ENCODE measurements at regions not wholly inside any gene's neighbourhood (a gene's known extent, or its start where the extent isn't known, plus 50 kb on each side); places are given as distances from the start of the nearest gene placed in this dataset.

GRCh38 chr6:145189836-145190235, 545.5 kb downstream of the EPM2A start:
- H3K27me3 ChIP-seq (replicated peaks in 1 of 4; ENCODE audit: control extremely low read depth in 1 of 4, control insufficient read depth in 3 of 4, insufficient read depth in 4 of 4, low read length in 3 of 4): no peaks in the 10 kb centered on the region
- ChIA-PET POLR2A (no interaction called here), CTCF (no interaction called here)
- no peak overlapping the region for H3K9ac ChIP-seq (ENCODE audit: low read length)
- H3K79me2 ChIP-seq (ENCODE audit: control insufficient read depth, insufficient read depth, low read length): no peaks in the 10 kb centered on the region
- ATAC-seq (ENCODE audit: low read depth) (no peak), DNase-seq (no peak)
- no peak overlapping the region for H3K27ac ChIP-seq (ENCODE audit: low read length in 2 of 2)
- no peak overlapping the region for H3K4me3 ChIP-seq (ENCODE audit: control extremely low read depth in 1 of 5, extremely low read depth in 1 of 5, insufficient read depth in 1 of 5, low read depth in 2 of 5, low read length in 4 of 5)
- TF ChIP-seq EZH2 (IDR thresholded peaks at IDR 0.05; ENCODE audit: borderline replicate concordance, insufficient read depth, low read depth, low read length, poor library complexity, severe bottlenecking): no peak
- no peak for TF ChIP-seq CTCF (IDR thresholded peaks at IDR 0.05)
- no peak overlapping the region for H3K4me3 Mint-ChIP-seq
- H3K4me1 ChIP-seq (ENCODE audit: control insufficient read depth in 2 of 2, insufficient read depth in 2 of 2, low read length in 2 of 2): no peaks in the 10 kb centered on the region
- no peaks in the 10 kb centered on the region for H3K4me1 Mint-ChIP-seq
- WGBS (ENCODE audit: insufficient coverage): no CpG with 5 or more reads among the region's 1 CpG
- intact Hi-C loops (cut with micrococcal nuclease): no loop called here
- H4K20me1 ChIP-seq (ENCODE audit: control insufficient read depth, insufficient read depth, low read length, poor library complexity, severe bottlenecking): no peaks in the 10 kb centered on the region
- no peaks in the 10 kb centered on the region for H3K9me3 Mint-ChIP-seq (ENCODE audit: insufficient read depth)
- no peaks in the 10 kb centered on the region for H3K9me3 ChIP-seq (ENCODE audit: control extremely low read depth in 1 of 3, control insufficient read depth in 2 of 3, insufficient read depth in 1 of 3, low read length in 2 of 3)
- H3K27ac Mint-ChIP-seq: no peak overlapping the region
- no peaks in the 10 kb centered on the region for H3K27me3 Mint-ChIP-seq
- H3K4me2 ChIP-seq (replicated peaks; ENCODE audit: low read depth, low read length, poor library complexity, severe bottlenecking): no peak overlapping the region
- H2AFZ ChIP-seq (ENCODE audit: insufficient read depth, low read depth, low read length, poor library complexity, severe bottlenecking): no peak overlapping the region
- H3K36me3 ChIP-seq (replicated peaks in 1 of 2; ENCODE audit: control extremely low read depth in 1 of 2, control insufficient read depth in 1 of 2, extremely low read depth in 1 of 2, insufficient read depth in 2 of 2, low read length in 1 of 2): no peaks in the 10 kb centered on the region

- no peak for DNase-seq
- Histone ChIP-seq H3K9me3 (ENCODE audit: control extremely low read depth in 1 of 3, control insufficient read depth in 2 of 3, insufficient read depth in 1 of 3, low read length in 2 of 3) (no peaks in the 10 kb centered on the region), H3K27ac (ENCODE audit: low read length in 2 of 2) (no peak overlapping the region), H3K4me3 (ENCODE audit: control extremely low read depth in 1 of 5, extremely low read depth in 1 of 5, insufficient read depth in 1 of 5, low read depth in 2 of 5, low read length in 4 of 5) (no peak overlapping the region), H3K27me3 (replicated peaks in 1 of 4; ENCODE audit: control extremely low read depth in 1 of 4, control insufficient read depth in 3 of 4, insufficient read depth in 4 of 4, low read length in 3 of 4) (no peaks in the 10 kb centered on the region), H3K4me2 (replicated peaks; ENCODE audit: low read depth, low read length, poor library complexity, severe bottlenecking) (no peak overlapping the region), H2AFZ (ENCODE audit: insufficient read depth, low read depth, low read length, poor library complexity, severe bottlenecking) (no peak overlapping the region), H3K9ac (ENCODE audit: low read length) (no peak overlapping the region), H3K79me2 (ENCODE audit: control insufficient read depth, insufficient read depth, low read length) (no peaks in the 10 kb centered on the region), H3K4me1 (ENCODE audit: control insufficient read depth in 2 of 2, insufficient read depth in 2 of 2, low read length in 2 of 2) (no peaks in the 10 kb centered on the region), H3K36me3 (replicated peaks in 1 of 2; ENCODE audit: control extremely low read depth in 1 of 2, control insufficient read depth in 1 of 2, extremely low read depth in 1 of 2, insufficient read depth in 2 of 2, low read length in 1 of 2) (no peaks in the 10 kb centered on the region), H4K20me1 (ENCODE audit: control insufficient read depth, insufficient read depth, low read length, poor library complexity, severe bottlenecking) (no peaks in the 10 kb centered on the region)
- no peak for TF ChIP-seq CTCF (IDR thresholded peaks at IDR 0.05)
- no peak for TF ChIP-seq EZH2 (IDR thresholded peaks at IDR 0.05; ENCODE audit: borderline replicate concordance, insufficient read depth, low read depth, low read length, poor library complexity, severe bottlenecking)
- no CpG with 5 or more reads among the region's 3 CpGs for WGBS (ENCODE audit: insufficient coverage)
- no peaks in the 10 kb centered on the region for H3K4me1 Mint-ChIP-seq
- H3K27me3 Mint-ChIP-seq: no peaks in the 10 kb centered on the region
- no peaks in the 10 kb centered on the region for H3K9me3 Mint-ChIP-seq (ENCODE audit: insufficient read depth)
- ChIA-PET POLR2A (no interaction called here), CTCF (interaction anchor here (0.6 kb wide), 1 partner anchor 259 kb away, joined by 3 read pairs; no protein-coding TSS in a partner anchor)
- intact Hi-C loops (cut with micrococcal nuclease): no loop called here
- no peak overlapping the region for H3K27ac Mint-ChIP-seq
- ATAC-seq (ENCODE audit: low read depth): no peak
- H3K4me3 Mint-ChIP-seq: no peak overlapping the region
These were observed 540.9 kb downstream of the EPM2A start for GRCh38 chr6:145194389-145194788.
